ENCODE measurements at regions not wholly inside any gene's neighbourhood (a gene's known extent, or its start where the extent isn't known, plus 50 kb on each side); places are given as distances from the start of the nearest gene placed in this dataset.

GRCh38 chr6:113500221-113500620 lies 356.9 kb upstream of the MARCKS start:
- TF ChIP-seq ZFX (IDR thresholded peaks at IDR 0.05) (no peak), CTCF (conservative IDR thresholded peaks at IDR 0.05) (no peak)
- no peak overlapping the region for H3K27ac ChIP-seq

- H3K27ac ChIP-seq: no peak overlapping the region
- TF ChIP-seq ZFX (IDR thresholded peaks at IDR 0.05): no peak
- no peak for TF ChIP-seq CTCF (conservative IDR thresholded peaks at IDR 0.05)
These were observed 352.0 kb upstream of the MARCKS start for GRCh38 chr6:113505084-113505699.

- H3K27ac ChIP-seq: no peak overlapping the region
- TF ChIP-seq CTCF (conservative IDR thresholded peaks at IDR 0.05) (no peak), ZFX (IDR thresholded peaks at IDR 0.05) (no peak)
These were observed 348.9 kb upstream of the MARCKS start for GRCh38 chr6:113508249-113508648.

- no peak for TF ChIP-seq ZFX (IDR thresholded peaks at IDR 0.05)
- TF ChIP-seq CTCF (conservative IDR thresholded peaks at IDR 0.05): no peak
- H3K27ac ChIP-seq: no peak overlapping the region
These were observed 346.0 kb upstream of the MARCKS start for GRCh38 chr6:113511100-113511499.

GRCh38 chr6:113512576-113512975 lies 344.6 kb upstream of the MARCKS start:
- TF ChIP-seq CTCF (conservative IDR thresholded peaks at IDR 0.05): no peak
- no peak for TF ChIP-seq ZFX (IDR thresholded peaks at IDR 0.05)
- H3K27ac ChIP-seq: no peak overlapping the region

- TF ChIP-seq ZFX (IDR thresholded peaks at IDR 0.05) (no peak), CTCF (conservative IDR thresholded peaks at IDR 0.05) (no peak)
- no peak overlapping the region for H3K27ac ChIP-seq
These were observed 344.1 kb upstream of the MARCKS start for GRCh38 chr6:113513086-113513485.

- H3K27ac ChIP-seq: no peak overlapping the region
- TF ChIP-seq CTCF (conservative IDR thresholded peaks at IDR 0.05) (no peak), ZFX (IDR thresholded peaks at IDR 0.05) (no peak)
These were observed 334.8 kb upstream of the MARCKS start for GRCh38 chr6:113522376-113522775.

Measured in C4-2B (cell line).